ENCODE measurements at regions not wholly inside any gene's neighbourhood (a gene's known extent, or its start where the extent isn't known, plus 50 kb on each side); places are given as distances from the start of the nearest gene placed in this dataset.
A peak's percentile ranks its signal among the peaks of the same experiment; 100 is the strongest.

DNA sequence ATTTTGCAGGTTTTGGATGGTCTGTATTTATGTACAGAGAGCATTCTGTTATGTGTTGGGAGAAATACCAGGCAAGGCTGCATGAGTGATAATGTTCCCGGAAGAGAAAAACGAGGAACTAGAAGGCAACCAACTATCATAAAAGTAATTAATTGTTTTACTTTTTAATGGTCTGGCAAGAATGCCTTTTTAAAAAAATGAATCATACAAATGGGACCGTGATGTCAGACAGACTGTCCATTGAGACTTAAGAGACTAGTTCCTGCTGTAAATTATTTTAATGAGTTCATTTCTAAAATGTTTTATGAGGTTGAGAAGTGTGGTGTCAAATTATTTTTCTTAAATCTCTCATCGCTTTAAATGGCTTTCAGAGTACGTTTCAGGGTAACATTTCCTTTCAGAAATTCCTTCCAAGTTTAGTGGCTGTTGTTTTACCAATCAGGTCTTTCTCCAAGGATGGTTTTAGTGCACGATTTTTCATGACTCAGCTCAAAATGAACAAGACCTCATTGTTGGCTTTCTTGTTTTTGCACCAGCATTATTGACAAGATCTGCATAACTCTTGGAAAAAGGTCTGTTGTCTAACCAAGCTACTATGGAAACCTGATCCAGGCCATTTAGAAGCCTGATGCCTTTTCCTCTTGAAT lies 86.1 kb upstream of the ARHGAP5 start (continued):
- TF ChIP-seq ZNF670 (tag by site-specific recombination; IDR thresholded peaks at IDR 0.05; ENCODE audit: low read depth) (no peak), ZNF707 (tag by site-specific recombination; IDR thresholded peaks at IDR 0.05) (no peak), ZNF830 (tag by site-specific recombination; IDR thresholded peaks at IDR 0.05; ENCODE audit: low read depth) (no peak), GLIS1 (tag by site-specific recombination; IDR thresholded peaks at IDR 0.05) (no peak), ZNF548 (tag by site-specific recombination; IDR thresholded peaks at IDR 0.05) (no peak), ZNF248 (tag by site-specific recombination; IDR thresholded peaks at IDR 0.05) (no peak), ZNF292 (tag by site-specific recombination; IDR thresholded peaks at IDR 0.05; ENCODE audit: borderline replicate concordance, low read depth) (no peak), ZNF660 (tag by site-specific recombination; IDR thresholded peaks at IDR 0.05) (no peak), ZBTB21 (tag by site-specific recombination; IDR thresholded peaks at IDR 0.05) (no peak), KLF10 (tag by site-specific recombination; IDR thresholded peaks at IDR 0.05) (0 out of 2 replicates have a peak, but pooled peaks have one; percentile 52)
- TF ChIP-seq, protein P1, sequence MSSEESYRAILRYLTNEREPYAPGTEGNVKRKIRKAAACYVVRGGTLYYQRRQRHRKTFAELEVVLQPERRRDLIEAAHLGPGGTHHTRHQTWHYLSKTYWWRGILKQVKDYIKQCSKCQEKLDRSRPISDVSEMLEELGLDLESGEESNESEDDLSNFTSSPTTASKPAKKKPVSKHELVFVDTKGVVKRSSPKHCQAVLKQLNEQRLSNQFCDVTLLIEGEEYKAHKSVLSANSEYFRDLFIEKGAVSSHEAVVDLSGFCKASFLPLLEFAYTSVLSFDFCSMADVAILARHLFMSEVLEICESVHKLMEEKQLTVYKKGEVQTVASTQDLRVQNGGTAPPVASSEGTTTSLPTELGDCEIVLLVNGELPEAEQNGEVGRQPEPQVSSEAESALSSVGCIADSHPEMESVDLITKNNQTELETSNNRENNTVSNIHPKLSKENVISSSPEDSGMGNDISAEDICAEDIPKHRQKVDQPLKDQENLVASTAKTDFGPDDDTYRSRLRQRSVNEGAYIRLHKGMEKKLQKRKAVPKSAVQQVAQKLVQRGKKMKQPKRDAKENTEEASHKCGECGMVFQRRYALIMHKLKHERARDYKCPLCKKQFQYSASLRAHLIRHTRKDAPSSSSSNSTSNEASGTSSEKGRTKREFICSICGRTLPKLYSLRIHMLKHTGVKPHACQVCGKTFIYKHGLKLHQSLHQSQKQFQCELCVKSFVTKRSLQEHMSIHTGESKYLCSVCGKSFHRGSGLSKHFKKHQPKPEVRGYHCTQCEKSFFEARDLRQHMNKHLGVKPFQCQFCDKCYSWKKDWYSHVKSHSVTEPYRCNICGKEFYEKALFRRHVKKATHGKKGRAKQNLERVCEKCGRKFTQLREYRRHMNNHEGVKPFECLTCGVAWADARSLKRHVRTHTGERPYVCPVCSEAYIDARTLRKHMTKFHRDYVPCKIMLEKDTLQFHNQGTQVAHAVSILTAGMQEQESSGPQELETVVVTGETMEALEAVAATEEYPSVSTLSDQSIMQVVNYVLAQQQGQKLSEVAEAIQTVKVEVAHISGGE (tag by site-specific recombination; conservative IDR thresholded peaks at IDR 0.05; ENCODE audit: low read depth): no peak
- TF ChIP-seq, protein P2, sequence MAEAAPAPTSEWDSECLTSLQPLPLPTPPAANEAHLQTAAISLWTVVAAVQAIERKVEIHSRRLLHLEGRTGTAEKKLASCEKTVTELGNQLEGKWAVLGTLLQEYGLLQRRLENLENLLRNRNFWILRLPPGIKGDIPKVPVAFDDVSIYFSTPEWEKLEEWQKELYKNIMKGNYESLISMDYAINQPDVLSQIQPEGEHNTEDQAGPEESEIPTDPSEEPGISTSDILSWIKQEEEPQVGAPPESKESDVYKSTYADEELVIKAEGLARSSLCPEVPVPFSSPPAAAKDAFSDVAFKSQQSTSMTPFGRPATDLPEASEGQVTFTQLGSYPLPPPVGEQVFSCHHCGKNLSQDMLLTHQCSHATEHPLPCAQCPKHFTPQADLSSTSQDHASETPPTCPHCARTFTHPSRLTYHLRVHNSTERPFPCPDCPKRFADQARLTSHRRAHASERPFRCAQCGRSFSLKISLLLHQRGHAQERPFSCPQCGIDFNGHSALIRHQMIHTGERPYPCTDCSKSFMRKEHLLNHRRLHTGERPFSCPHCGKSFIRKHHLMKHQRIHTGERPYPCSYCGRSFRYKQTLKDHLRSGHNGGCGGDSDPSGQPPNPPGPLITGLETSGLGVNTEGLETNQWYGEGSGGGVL (tag by site-specific recombination; IDR thresholded peaks at IDR 0.05): no peak
- TF ChIP-seq, protein P3, sequence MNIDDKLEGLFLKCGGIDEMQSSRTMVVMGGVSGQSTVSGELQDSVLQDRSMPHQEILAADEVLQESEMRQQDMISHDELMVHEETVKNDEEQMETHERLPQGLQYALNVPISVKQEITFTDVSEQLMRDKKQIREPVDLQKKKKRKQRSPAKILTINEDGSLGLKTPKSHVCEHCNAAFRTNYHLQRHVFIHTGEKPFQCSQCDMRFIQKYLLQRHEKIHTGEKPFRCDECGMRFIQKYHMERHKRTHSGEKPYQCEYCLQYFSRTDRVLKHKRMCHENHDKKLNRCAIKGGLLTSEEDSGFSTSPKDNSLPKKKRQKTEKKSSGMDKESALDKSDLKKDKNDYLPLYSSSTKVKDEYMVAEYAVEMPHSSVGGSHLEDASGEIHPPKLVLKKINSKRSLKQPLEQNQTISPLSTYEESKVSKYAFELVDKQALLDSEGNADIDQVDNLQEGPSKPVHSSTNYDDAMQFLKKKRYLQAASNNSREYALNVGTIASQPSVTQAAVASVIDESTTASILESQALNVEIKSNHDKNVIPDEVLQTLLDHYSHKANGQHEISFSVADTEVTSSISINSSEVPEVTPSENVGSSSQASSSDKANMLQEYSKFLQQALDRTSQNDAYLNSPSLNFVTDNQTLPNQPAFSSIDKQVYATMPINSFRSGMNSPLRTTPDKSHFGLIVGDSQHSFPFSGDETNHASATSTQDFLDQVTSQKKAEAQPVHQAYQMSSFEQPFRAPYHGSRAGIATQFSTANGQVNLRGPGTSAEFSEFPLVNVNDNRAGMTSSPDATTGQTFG (tag by site-specific recombination; IDR thresholded peaks at IDR 0.05; ENCODE audit: borderline replicate concordance): no peak
- TF ChIP-seq, protein P4, sequence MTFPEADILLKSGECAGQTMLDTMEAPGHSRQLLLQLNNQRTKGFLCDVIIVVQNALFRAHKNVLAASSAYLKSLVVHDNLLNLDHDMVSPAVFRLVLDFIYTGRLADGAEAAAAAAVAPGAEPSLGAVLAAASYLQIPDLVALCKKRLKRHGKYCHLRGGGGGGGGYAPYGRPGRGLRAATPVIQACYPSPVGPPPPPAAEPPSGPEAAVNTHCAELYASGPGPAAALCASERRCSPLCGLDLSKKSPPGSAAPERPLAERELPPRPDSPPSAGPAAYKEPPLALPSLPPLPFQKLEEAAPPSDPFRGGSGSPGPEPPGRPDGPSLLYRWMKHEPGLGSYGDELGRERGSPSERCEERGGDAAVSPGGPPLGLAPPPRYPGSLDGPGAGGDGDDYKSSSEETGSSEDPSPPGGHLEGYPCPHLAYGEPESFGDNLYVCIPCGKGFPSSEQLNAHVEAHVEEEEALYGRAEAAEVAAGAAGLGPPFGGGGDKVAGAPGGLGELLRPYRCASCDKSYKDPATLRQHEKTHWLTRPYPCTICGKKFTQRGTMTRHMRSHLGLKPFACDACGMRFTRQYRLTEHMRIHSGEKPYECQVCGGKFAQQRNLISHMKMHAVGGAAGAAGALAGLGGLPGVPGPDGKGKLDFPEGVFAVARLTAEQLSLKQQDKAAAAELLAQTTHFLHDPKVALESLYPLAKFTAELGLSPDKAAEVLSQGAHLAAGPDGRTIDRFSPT (tag by site-specific recombination; IDR thresholded peaks at IDR 0.05): peak; percentile 45; the same call in 1 of the 2 replicates
- TF ChIP-seq, protein P5, sequence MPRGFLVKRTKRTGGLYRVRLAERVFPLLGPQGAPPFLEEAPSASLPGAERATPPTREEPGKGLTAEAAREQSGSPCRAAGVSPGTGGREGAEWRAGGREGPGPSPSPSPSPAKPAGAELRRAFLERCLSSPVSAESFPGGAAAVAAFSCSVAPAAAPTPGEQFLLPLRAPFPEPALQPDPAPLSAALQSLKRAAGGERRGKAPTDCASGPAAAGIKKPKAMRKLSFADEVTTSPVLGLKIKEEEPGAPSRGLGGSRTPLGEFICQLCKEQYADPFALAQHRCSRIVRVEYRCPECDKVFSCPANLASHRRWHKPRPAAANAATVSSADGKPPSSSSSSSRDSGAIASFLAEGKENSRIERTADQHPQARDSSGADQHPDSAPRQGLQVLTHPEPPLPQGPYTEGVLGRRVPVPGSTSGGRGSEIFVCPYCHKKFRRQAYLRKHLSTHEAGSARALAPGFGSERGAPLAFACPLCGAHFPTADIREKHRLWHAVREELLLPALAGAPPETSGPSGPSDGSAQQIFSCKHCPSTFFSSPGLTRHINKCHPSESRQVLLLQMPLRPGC (tag by site-specific recombination; IDR thresholded peaks at IDR 0.05): peak; percentile 50; the same call in 1 of the 2 replicates

Data from HEK293 (cell line).